Chondrocyte (in vitro differentiated cells): ENCODE measurements at regions not wholly inside any gene's neighbourhood (a gene's known extent, or its start where the extent isn't known, plus 50 kb on each side); places are given as distances from the start of the nearest gene placed in this dataset.
"Not testable (repeated sequence)": the region's sequence is repeated elsewhere in the genome, so short reads cannot be mapped to it uniquely, and the experiment has no call there.

Source experiments
- DNase-seq: peaks from one replicate; pipeline ENCODE4 v3.0.0; 2021; ENCODE audit warnings: mixed read lengths, low spot score
- H3K27ac Mint-ChIP-seq: one replicate; pipeline ENCODE4 v1.8.0; 2021; ENCODE audit warnings: mild to moderate bottlenecking, moderate library complexity, mixed read lengths; ENCODE audit not compliant: unreplicated experiment
- H3K27me3 Mint-ChIP-seq: 2 replicates; pipeline ENCODE4 v1.8.0; 2021; ENCODE audit warnings: low read depth, mixed read lengths
- H3K36me3 Mint-ChIP-seq: 2 replicates; pipeline ENCODE4 v1.8.0; 2021; ENCODE audit warnings: low read depth, mixed read lengths
- H3K4me1 Mint-ChIP-seq: 2 replicates; pipeline ENCODE4 v1.8.0; 2021; ENCODE audit warnings: low read depth, mild to moderate bottlenecking, mixed read lengths
- H3K4me3 Mint-ChIP-seq: one replicate; pipeline ENCODE4 v1.8.0; 2021; ENCODE audit warnings: mild to moderate bottlenecking, moderate library complexity, mixed read lengths; ENCODE audit not compliant: unreplicated experiment
- H3K9me3 Mint-ChIP-seq: 2 replicates; pipeline ENCODE4 v1.8.0; 2021; ENCODE audit warnings: low read depth, mixed read lengths
- CTCF ChIP-seq: fragments of 200-600 bp; sonication (generic); IDR thresholded peaks from 2 replicates; pipeline ENCODE4 v1.5.0; 2021; ENCODE audit warnings: antibody characterized with exemption, mild to moderate bottlenecking, moderate library complexity

GRCh38 chr1:157219182-157219581, 81.0 kb upstream of the ETV3 start:
- Mint-ChIP-seq H3K9me3 (peaks cover 11% of the 10 kb centered on the region), H3K4me1 (no peaks in the 10 kb centered on the region), H3K36me3 (no peaks in the 10 kb centered on the region), H3K27ac (no peak overlapping the region), H3K27me3 (peaks cover 20% of the 10 kb centered on the region), H3K4me3 (no peak overlapping the region)
- DNase-seq = no peak
- no peak for TF ChIP-seq CTCF

GRCh38 chr1:157218671-157219070, 80.5 kb upstream of the ETV3 start:
- Mint-ChIP-seq H3K4me3 (no peak overlapping the region), H3K27ac (no peak overlapping the region), H3K4me1 (no peaks in the 10 kb centered on the region), H3K27me3 (peaks cover 21% of the 10 kb centered on the region), H3K36me3 (no peaks in the 10 kb centered on the region), H3K9me3 (peaks cover 15% of the 10 kb centered on the region)
- DNase-seq = no peak
- TF ChIP-seq CTCF = no peak

GRCh38 chr1:157217486-157217885, 79.3 kb upstream of the ETV3 start:
- H3K4me3 Mint-ChIP-seq = no peak overlapping the region
- H3K27me3 Mint-ChIP-seq = peaks cover 24% of the 10 kb centered on the region
- H3K27ac Mint-ChIP-seq = no peak overlapping the region
- peaks cover 27% of the 10 kb centered on the region for H3K9me3 Mint-ChIP-seq
- TF ChIP-seq CTCF = no peak
- no peaks in the 10 kb centered on the region for H3K36me3 Mint-ChIP-seq
- no peaks in the 10 kb centered on the region for H3K4me1 Mint-ChIP-seq
- no peak for DNase-seq

- TF ChIP-seq CTCF = no peak
- Mint-ChIP-seq H3K4me1 (no peaks in the 10 kb centered on the region), H3K9me3 (peaks cover 37% of the 10 kb centered on the region), H3K4me3 (no peak overlapping the region), H3K27ac (no peak overlapping the region), H3K36me3 (no peaks in the 10 kb centered on the region), H3K27me3 (peaks cover 32% of the 10 kb centered on the region)
- DNase-seq = no peak
These were observed 75.6 kb upstream of the ETV3 start for GRCh38 chr1:157213836-157214235.

- Mint-ChIP-seq H3K9me3 (peaks cover 29% of the 10 kb centered on the region), H3K36me3 (no peaks in the 10 kb centered on the region), H3K27me3 (peaks cover 31% of the 10 kb centered on the region), H3K27ac (no peak overlapping the region), H3K4me1 (no peaks in the 10 kb centered on the region), H3K4me3 (no peak overlapping the region)
- TF ChIP-seq CTCF = no peak
- no peak for DNase-seq
These were observed 71.3 kb upstream of the ETV3 start for GRCh38 chr1:157209514-157209913.

GRCh38 chr1:157205982-157206381, 67.8 kb upstream of the ETV3 start:
- not testable (repeated sequence) for DNase-seq, H3K36me3 Mint-ChIP-seq, H3K9me3 Mint-ChIP-seq, H3K27ac Mint-ChIP-seq, H3K4me1 Mint-ChIP-seq, H3K4me3 Mint-ChIP-seq
- peaks cover 40% of the 10 kb centered on the region for H3K27me3 Mint-ChIP-seq
